NCI-H1417 (cell line): ENCODE measurements at regions not wholly inside any gene's neighbourhood (a gene's known extent, or its start where the extent isn't known, plus 50 kb on each side); places are given as distances from the start of the nearest gene placed in this dataset.

ENCODE experiments used
- DNase-seq, 3 experiments: peaks; one replicate each; lab custom pipeline; 2025; lab: John Stamatoyannopoulos, UW

DNA sequence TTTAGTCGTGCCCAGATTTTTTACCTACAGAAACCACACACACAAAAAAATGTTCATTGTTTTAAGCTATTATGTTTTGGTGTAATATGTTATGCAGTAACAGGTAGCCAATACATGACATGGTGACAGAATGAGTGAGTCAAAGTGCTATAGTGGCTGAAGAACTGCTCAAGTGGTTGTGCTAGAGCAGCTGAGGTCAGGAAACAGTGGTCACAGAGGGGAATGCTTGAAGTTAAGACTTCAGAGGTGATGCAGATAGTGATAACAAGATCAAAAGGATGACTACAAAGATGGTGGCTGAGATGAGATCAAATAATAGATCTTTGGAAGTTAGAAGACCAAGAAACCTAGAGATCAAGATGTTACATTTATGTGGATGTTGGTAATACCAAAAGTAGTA is 174.3 kb downstream of the KCNE4 start:
- no peak for DNase-seq

DNA sequence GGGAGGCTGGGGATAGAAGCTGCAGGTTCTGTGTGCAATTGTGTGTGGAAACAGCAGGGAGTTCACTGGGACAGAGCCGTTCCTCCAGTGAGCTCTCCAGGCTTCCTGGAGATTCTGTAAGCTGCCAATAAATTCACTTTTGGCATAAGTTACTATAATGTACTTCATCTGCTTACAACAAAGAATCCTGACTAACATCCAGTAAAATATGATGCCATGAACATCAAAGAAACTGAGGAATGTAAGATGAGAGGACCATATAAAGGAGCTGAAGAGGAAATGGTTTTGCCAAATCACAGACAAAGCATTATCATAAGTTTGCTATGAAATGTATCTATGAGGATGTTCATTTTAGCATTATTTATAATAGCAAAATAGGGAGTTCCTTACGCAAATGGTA is 175.3 kb downstream of the KCNE4 start:
- no peak for DNase-seq

DNA sequence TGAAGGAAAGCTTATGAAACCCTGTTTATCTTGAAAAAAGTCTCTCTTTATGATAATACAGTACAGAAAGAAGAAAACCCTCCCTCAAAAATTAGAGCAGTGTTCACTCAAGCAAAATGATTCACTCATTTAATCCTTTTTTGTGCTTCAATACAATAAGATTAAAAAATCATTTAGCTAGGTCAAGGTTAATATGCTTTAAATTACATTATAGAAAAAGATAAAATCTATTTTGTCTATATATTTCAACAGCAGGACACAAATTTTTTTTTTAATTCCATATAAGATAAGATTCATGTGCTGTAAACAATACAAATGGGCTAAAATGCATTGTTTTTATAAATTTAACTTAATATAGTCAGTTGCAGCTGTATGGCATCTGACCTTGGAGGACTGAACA is 176.9 kb downstream of the KCNE4 start:
- no peak for DNase-seq

- DNase-seq: peak in 1 of 3 experiments; percentile 48
Measured at GRCh38 chr2:223230352-223230751, 178.4 kb downstream of the KCNE4 start.

- no peak for DNase-seq
Measured at GRCh38 chr2:223232285-223232684, 180.3 kb downstream of the KCNE4 start.

DNA sequence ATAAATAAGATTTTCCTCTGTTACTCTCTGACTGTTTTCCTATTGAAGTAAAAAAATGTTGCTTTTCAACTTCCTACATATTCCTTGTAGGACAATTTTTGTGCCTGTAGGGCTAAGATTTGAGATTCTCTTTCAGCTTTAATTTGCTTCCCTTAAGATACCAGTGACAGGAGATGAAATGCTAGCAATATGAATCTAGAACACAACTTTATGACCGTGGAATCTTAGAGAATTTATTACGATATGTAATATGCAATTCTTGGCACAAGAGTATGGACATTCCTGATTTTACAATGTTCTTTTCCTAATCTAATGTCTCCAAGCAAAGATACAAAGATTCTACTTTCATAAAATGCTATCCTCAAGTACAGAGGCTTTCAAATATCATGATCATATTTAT is 180.9 kb downstream of the KCNE4 start:
- no peak for DNase-seq

DNA sequence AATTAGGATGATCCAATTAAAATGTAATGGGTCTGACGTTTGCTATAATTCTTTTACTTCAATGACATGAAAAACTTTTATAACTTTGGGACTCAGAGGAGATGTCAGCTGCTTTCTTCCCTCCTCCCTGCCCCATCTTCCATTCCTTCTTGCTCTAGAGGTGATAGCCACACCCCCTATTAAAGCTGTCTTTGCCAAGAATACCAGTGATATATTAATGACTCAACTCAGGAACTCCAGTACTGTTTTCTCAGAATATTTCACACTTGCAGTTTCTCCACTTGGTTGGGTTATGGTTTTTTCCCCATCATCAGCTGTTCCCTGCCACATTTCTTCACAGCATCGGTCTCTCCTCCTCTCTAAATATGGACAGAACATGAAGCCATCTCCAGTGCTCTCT is 184.0 kb downstream of the KCNE4 start:
- no peak for DNase-seq

- no peak for DNase-seq
Measured at GRCh38 chr2:223238301-223238700, 186.3 kb downstream of the KCNE4 start.

GRCh38 chr2:223243233-223243632 is 191.2 kb downstream of the KCNE4 start:
- DNase-seq: no peak

DNA sequence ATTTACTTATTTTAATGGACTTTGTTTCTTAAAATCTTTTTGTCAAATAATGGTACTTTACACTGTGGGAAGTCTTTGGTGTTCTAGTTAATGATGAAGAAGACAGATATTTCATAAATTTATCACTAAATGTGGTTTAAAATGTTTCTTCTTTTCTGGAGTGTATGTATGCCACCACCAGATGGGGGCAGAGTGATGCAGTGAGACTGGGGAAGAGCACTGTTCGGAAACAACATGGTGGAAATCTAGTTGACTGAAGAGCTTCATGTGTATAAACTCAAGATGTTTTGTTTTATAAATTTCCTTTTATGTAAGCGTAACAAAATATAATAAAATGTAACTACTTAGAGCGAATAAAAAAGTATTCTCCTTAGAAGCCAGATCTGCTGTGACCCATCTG is 195.1 kb downstream of the KCNE4 start:
- peak; percentile 13 to 64 (median 26) for DNase-seq

- no peak for DNase-seq
Measured at GRCh38 chr2:223251656-223252229, 199.8 kb downstream of the KCNE4 start.

DNA sequence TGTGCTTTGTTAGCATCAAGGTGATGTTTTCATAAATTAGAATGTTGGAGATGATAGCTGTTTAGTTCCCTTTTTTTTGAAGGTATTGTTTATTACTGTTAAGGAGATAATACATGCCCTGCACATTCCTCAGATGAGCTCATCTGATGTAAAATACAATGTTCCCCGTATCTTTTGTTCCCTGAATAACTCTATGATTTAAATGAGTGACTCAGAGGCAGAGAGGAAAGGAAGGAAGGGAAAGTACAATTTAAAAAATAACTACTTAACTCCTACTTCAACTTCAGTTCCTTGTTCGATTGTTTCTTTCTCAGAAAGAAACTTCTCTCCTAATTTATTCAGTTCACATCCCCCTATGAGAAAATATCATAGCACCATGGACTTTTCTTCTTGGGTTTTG is 208.7 kb downstream of the KCNE4 start:
- DNase-seq: no peak

- no peak for DNase-seq
Measured at GRCh38 chr2:223262946-223263345, 211.0 kb downstream of the KCNE4 start.

GRCh38 chr2:223264541-223265193 is 212.7 kb downstream of the KCNE4 start:
- peak in 1 of 3 experiments; percentile 12 for DNase-seq

DNA sequence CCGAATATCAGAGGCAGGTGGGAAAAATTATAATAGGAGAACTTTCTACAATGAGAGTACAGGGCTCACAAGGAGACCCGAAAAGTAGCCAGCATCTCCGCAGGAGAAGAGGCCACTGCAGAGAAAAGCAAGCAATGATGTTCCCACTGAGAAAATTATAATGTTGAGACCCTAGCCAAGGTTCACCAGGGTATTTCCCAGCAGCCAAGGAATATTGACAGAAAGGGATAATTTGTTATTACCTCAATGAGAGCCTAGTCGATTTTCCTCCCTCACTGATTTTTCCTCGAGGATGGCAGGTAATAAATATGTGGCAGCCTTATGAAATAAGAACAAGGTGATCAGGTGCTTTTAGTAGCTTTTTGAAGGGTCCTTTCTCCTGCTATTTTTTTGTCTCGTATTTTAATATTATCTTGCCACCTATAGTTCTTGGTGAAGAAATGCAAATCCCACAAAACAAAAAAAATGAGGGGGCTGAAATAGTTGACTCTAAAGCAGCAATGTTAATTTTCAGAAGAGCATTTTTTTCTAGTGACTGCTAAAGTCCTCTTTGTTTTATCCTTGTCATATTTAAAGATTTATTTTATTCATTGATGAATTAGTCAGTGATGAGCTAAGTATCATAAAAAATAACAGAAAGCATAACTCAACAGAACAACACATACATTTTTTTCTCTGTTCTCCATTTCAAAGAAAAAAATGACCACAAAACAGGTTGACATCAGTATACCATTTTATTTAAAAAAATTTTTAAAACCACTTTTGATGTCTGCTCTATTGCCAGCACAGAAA is 215.4 kb downstream of the KCNE4 start:
- DNase-seq: peak in 2 of 3 experiments; percentile 18 to 59

DNA sequence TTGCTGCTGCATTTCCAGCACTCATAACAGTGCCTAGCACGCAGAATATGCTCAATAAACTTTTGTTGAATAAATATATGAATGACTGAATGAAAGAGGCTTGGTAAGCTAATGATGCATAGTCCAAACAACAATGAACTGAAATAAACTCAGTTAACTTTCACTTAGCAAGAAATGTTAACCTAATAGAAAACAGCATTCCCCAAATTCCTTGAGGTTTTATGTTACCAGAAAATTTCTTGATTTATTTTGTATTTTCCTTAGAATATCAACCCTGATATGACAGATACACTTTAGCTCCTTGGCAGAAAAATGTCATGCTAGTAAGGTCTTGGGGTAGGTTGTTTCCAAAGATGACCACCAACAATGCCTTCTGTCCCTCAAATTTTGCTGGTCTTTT is 217.4 kb downstream of the KCNE4 start:
- no peak for DNase-seq

- peak in 2 of 3 experiments; percentile 19 to 63 for DNase-seq
Measured at GRCh38 chr2:223270548-223270947, 218.6 kb downstream of the KCNE4 start.

GRCh38 chr2:223273995-223274394 is 222.0 kb downstream of the KCNE4 start:
- no peak for DNase-seq

DNA sequence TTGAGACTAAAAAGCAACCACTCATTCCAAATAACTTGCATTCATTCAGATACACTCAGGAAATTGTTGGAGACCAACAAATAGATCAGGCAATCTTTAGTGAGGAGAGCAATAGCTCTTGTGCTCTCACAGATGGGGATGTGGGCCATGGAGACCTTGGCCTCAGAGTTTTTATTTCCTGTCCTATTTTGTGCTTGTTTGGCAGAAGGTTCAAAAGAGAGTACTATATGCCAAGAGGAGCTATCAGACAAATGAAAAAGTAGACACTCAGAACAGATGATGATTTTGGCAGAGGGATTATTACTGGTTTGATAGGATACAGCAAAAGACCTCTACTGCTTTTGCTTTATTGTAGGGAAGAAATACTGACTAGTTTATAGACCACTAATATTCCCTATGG is 230.2 kb downstream of the KCNE4 start:
- no peak for DNase-seq

- no peak for DNase-seq
Measured at GRCh38 chr2:223283329-223283728, 231.3 kb downstream of the KCNE4 start.

- DNase-seq: no peak
Measured at GRCh38 chr2:223283771-223284170, 231.8 kb downstream of the KCNE4 start.

DNA sequence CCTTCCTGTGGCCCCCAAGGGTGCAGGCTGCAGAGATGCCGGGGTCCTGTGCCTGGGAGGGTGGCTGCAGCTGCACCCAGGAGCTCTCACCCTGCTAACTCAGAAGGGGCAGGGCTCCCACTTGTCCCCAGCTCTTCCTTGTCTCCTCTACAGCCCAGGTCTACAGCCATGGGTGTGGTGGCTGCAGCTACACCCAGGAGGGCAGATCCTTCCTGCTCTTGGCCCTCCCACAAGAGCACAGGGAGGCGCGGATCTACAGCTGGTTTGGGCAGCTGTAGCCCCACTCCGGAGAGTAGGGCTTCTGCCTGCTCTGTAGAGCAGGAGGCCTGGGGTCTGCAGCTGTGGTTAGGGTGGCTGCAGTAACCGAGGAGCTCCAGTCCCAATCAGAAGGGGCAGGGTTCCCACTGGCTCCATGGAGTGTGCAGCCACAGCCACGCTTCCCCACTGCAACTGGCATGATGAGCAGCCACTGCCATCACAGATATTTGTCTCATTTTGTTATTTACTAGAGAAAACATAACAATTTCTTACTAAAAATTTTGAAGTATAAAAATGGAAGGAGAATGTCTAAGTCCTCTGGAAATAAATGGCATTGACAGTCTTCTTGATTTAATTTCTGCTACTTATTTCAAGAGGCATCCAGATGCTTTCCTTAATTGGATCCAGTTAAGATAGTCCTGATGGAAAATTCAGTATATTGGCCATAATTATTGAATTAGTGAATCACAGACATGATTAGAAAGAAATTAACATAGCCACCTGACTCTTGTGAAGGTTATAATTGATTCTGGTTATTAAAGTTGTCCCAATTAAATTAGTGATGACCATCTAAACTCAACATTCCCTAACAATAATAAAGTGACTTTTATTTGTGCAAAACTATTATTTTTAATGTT is 233.6 kb downstream of the KCNE4 start:
- DNase-seq: no peak
